IgD-negative memory B cell (primary cell): ENCODE measurements at regions not wholly inside any gene's neighbourhood (a gene's known extent, or its start where the extent isn't known, plus 50 kb on each side); places are given as distances from the start of the nearest gene placed in this dataset.

Experiments
- H3K27ac Mint-ChIP-seq, 3 donors: one replicate each; pipeline ENCODE4 v1.8.0; 2020 to 2022; ENCODE audit warnings: mild to moderate bottlenecking in 3 of 3, mixed read lengths in 3 of 3, moderate library complexity in 1 of 3
- H3K27me3 Mint-ChIP-seq: one replicate; pipeline ENCODE4 v1.8.0; 2021; ENCODE audit warnings: mixed read lengths
- H3K36me3 Mint-ChIP-seq: one replicate; pipeline ENCODE4 v1.8.0; 2020; ENCODE audit warnings: mild to moderate bottlenecking, mixed read lengths
- H3K4me1 Mint-ChIP-seq, 3 donors: one replicate each; pipeline ENCODE4 v1.8.0; 2020 to 2022; ENCODE audit warnings: mixed read lengths in 3 of 3, mild to moderate bottlenecking in 1 of 3
- H3K4me3 Mint-ChIP-seq, 4 donors: one replicate each; pipeline ENCODE4 v1.8.0; 2020 to 2022; ENCODE audit warnings: mild to moderate bottlenecking in 4 of 4, mixed read lengths in 4 of 4, moderate library complexity in 3 of 4
- H3K9me3 Mint-ChIP-seq, 3 donors: one replicate each; pipeline ENCODE4 v1.8.0; 2020 to 2021; ENCODE audit warnings: mixed read lengths in 3 of 3, mild to moderate bottlenecking in 1 of 3

GRCh38 chr1:82565146-82565545 lies 764.4 kb downstream of the ADGRL2 start:
- peaks cover 0 to 1% (median 0%) of the 10 kb centered on the region in 3 donors for H3K9me3 Mint-ChIP-seq
- no peaks in the 10 kb centered on the region for H3K36me3 Mint-ChIP-seq

GRCh38 chr1:82564333-82564732 lies 763.6 kb downstream of the ADGRL2 start:
- Mint-ChIP-seq H3K27ac (no peak overlapping the region), H3K27me3 (no peaks in the 10 kb centered on the region), H3K4me3 (no peak overlapping the region), H3K36me3 (no peaks in the 10 kb centered on the region), H3K4me1 (no peaks in the 10 kb centered on the region), H3K9me3 (peaks cover 0 to 1% (median 0%) of the 10 kb centered on the region in 3 donors)

More at GRCh38 chr1:82565146-82565545, 764.4 kb downstream of the ADGRL2 start:
- Mint-ChIP-seq H3K4me3 (no peak overlapping the region), H3K27ac (no peak overlapping the region), H3K27me3 (no peaks in the 10 kb centered on the region), H3K4me1 (no peaks in the 10 kb centered on the region)

- peaks cover 0 to 1% (median 0%) of the 10 kb centered on the region in 3 donors for H3K9me3 Mint-ChIP-seq
- peak overlapping the region in 1 of 4 donors; percentile 43 for H3K4me3 Mint-ChIP-seq
- no peak overlapping the region for H3K27ac Mint-ChIP-seq
- no peaks in the 10 kb centered on the region for H3K36me3 Mint-ChIP-seq
- H3K27me3 Mint-ChIP-seq: no peaks in the 10 kb centered on the region
- no peaks in the 10 kb centered on the region for H3K4me1 Mint-ChIP-seq
Observed at GRCh38 chr1:82562448-82562847, 761.7 kb downstream of the ADGRL2 start.

- H3K9me3 Mint-ChIP-seq: peaks cover 0 to 1% (median 0%) of the 10 kb centered on the region in 3 donors
- H3K4me1 Mint-ChIP-seq: no peaks in the 10 kb centered on the region
- no peak overlapping the region for H3K4me3 Mint-ChIP-seq
- no peaks in the 10 kb centered on the region for H3K27me3 Mint-ChIP-seq
- no peak overlapping the region for H3K27ac Mint-ChIP-seq
- H3K36me3 Mint-ChIP-seq: no peaks in the 10 kb centered on the region
Observed at GRCh38 chr1:82560566-82560965, 759.8 kb downstream of the ADGRL2 start.

- H3K9me3 Mint-ChIP-seq: peaks cover 0 to 9% (median 0%) of the 10 kb centered on the region in 3 donors
- H3K36me3 Mint-ChIP-seq: no peaks in the 10 kb centered on the region
- no peaks in the 10 kb centered on the region for H3K27me3 Mint-ChIP-seq
- H3K27ac Mint-ChIP-seq: no peak overlapping the region
- no peak overlapping the region for H3K4me3 Mint-ChIP-seq
- H3K4me1 Mint-ChIP-seq: no peaks in the 10 kb centered on the region
Observed at GRCh38 chr1:82555501-82555900, 754.8 kb downstream of the ADGRL2 start.

GRCh38 chr1:82549841-82550240 lies 749.1 kb downstream of the ADGRL2 start:
- Mint-ChIP-seq H3K4me1 (no peaks in the 10 kb centered on the region), H3K4me3 (no peak overlapping the region), H3K27ac (no peak overlapping the region), H3K36me3 (peaks cover 2% of the 10 kb centered on the region), H3K27me3 (no peaks in the 10 kb centered on the region), H3K9me3 (peaks cover 0 to 14% (median 4%) of the 10 kb centered on the region in 3 donors)

GRCh38 chr1:82542766-82543165 lies 742.0 kb downstream of the ADGRL2 start:
- no peaks in the 10 kb centered on the region for H3K4me1 Mint-ChIP-seq
- no peak overlapping the region for H3K27ac Mint-ChIP-seq
- peaks cover 2% of the 10 kb centered on the region for H3K36me3 Mint-ChIP-seq
- no peaks in the 10 kb centered on the region for H3K27me3 Mint-ChIP-seq
- peaks cover 1 to 18% (median 4%) of the 10 kb centered on the region in 3 donors for H3K9me3 Mint-ChIP-seq
- no peak overlapping the region for H3K4me3 Mint-ChIP-seq

GRCh38 chr1:82542141-82542540 lies 741.4 kb downstream of the ADGRL2 start:
- no peak overlapping the region for H3K4me3 Mint-ChIP-seq
- H3K36me3 Mint-ChIP-seq: peaks cover 2% of the 10 kb centered on the region
- no peaks in the 10 kb centered on the region for H3K27me3 Mint-ChIP-seq
- no peak overlapping the region for H3K27ac Mint-ChIP-seq
- no peaks in the 10 kb centered on the region for H3K4me1 Mint-ChIP-seq
- H3K9me3 Mint-ChIP-seq: peaks cover 1 to 18% (median 4%) of the 10 kb centered on the region in 3 donors

- no peaks in the 10 kb centered on the region for H3K36me3 Mint-ChIP-seq
- no peak overlapping the region for H3K27ac Mint-ChIP-seq
- no peaks in the 10 kb centered on the region for H3K4me1 Mint-ChIP-seq
- H3K9me3 Mint-ChIP-seq: peaks cover 1 to 13% (median 3%) of the 10 kb centered on the region in 3 donors
- no peak overlapping the region for H3K4me3 Mint-ChIP-seq
- H3K27me3 Mint-ChIP-seq: no peaks in the 10 kb centered on the region
Observed at GRCh38 chr1:82540006-82540405, 739.3 kb downstream of the ADGRL2 start.

GRCh38 chr1:82538876-82539275 lies 738.1 kb downstream of the ADGRL2 start:
- Mint-ChIP-seq H3K4me1 (no peaks in the 10 kb centered on the region), H3K4me3 (no peak overlapping the region), H3K27me3 (no peaks in the 10 kb centered on the region), H3K36me3 (no peaks in the 10 kb centered on the region), H3K27ac (no peak overlapping the region), H3K9me3 (peaks cover 1 to 10% (median 3%) of the 10 kb centered on the region in 3 donors)

- H3K27ac Mint-ChIP-seq: peak overlapping the region in 1 of 3 donors; percentile 39
- no peak overlapping the region for H3K4me3 Mint-ChIP-seq
- no peaks in the 10 kb centered on the region for H3K36me3 Mint-ChIP-seq
- no peaks in the 10 kb centered on the region for H3K4me1 Mint-ChIP-seq
- peaks cover 2 to 7% (median 4%) of the 10 kb centered on the region in 3 donors for H3K9me3 Mint-ChIP-seq
- H3K27me3 Mint-ChIP-seq: no peaks in the 10 kb centered on the region
Observed at GRCh38 chr1:82534996-82535395, 734.3 kb downstream of the ADGRL2 start.

GRCh38 chr1:82525378-82525777 lies 724.6 kb downstream of the ADGRL2 start:
- no peaks in the 10 kb centered on the region for H3K36me3 Mint-ChIP-seq
- no peaks in the 10 kb centered on the region for H3K27me3 Mint-ChIP-seq
- H3K4me1 Mint-ChIP-seq: no peaks in the 10 kb centered on the region
- H3K9me3 Mint-ChIP-seq: peaks cover 0 to 4% (median 4%) of the 10 kb centered on the region in 3 donors
- H3K4me3 Mint-ChIP-seq: no peak overlapping the region
- no peak overlapping the region for H3K27ac Mint-ChIP-seq

GRCh38 chr1:82520611-82521010 lies 719.9 kb downstream of the ADGRL2 start:
- no peaks in the 10 kb centered on the region for H3K4me1 Mint-ChIP-seq
- no peak overlapping the region for H3K27ac Mint-ChIP-seq
- no peaks in the 10 kb centered on the region for H3K36me3 Mint-ChIP-seq
- no peaks in the 10 kb centered on the region for H3K9me3 Mint-ChIP-seq
- no peaks in the 10 kb centered on the region for H3K27me3 Mint-ChIP-seq
- no peak overlapping the region for H3K4me3 Mint-ChIP-seq

GRCh38 chr1:82517586-82517985 lies 716.9 kb downstream of the ADGRL2 start:
- no peak overlapping the region for H3K4me3 Mint-ChIP-seq
- H3K27me3 Mint-ChIP-seq: no peaks in the 10 kb centered on the region
- no peaks in the 10 kb centered on the region for H3K4me1 Mint-ChIP-seq
- no peaks in the 10 kb centered on the region for H3K36me3 Mint-ChIP-seq
- H3K27ac Mint-ChIP-seq: no peak overlapping the region
- H3K9me3 Mint-ChIP-seq: no peaks in the 10 kb centered on the region

- no peak overlapping the region for H3K27ac Mint-ChIP-seq
- H3K4me1 Mint-ChIP-seq: no peaks in the 10 kb centered on the region
- no peaks in the 10 kb centered on the region for H3K36me3 Mint-ChIP-seq
- no peaks in the 10 kb centered on the region for H3K9me3 Mint-ChIP-seq
- H3K4me3 Mint-ChIP-seq: no peak overlapping the region
- H3K27me3 Mint-ChIP-seq: no peaks in the 10 kb centered on the region
Observed at GRCh38 chr1:82515650-82516049, 714.9 kb downstream of the ADGRL2 start.

GRCh38 chr1:82511441-82511840 lies 710.7 kb downstream of the ADGRL2 start:
- Mint-ChIP-seq H3K27me3 (no peaks in the 10 kb centered on the region), H3K9me3 (no peaks in the 10 kb centered on the region), H3K36me3 (no peaks in the 10 kb centered on the region), H3K27ac (no peak overlapping the region), H3K4me3 (no peak overlapping the region), H3K4me1 (no peaks in the 10 kb centered on the region)

- Mint-ChIP-seq H3K36me3 (no peaks in the 10 kb centered on the region), H3K27me3 (no peaks in the 10 kb centered on the region), H3K4me1 (no peaks in the 10 kb centered on the region), H3K27ac (no peak overlapping the region), H3K4me3 (no peak overlapping the region), H3K9me3 (no peaks in the 10 kb centered on the region)
Observed at GRCh38 chr1:82510431-82510830, 709.7 kb downstream of the ADGRL2 start.
